H9 (cell line): ENCODE measurements at regions not wholly inside any gene's neighbourhood (a gene's known extent, or its start where the extent isn't known, plus 50 kb on each side); places are given as distances from the start of the nearest gene placed in this dataset.

Experiments
- DNase-seq: peaks from one replicate; pipeline ENCODE4 v3.0.0-alpha.2; 2017
- H2AFZ ChIP-seq: one replicate; pipeline ENCODE4 v1.6.1; 2013; ENCODE audit warnings: mild to moderate bottlenecking, low read length, control low read depth, moderate library complexity
- H2AK5ac ChIP-seq: 2 replicates; pipeline ENCODE4 v1.6.1; 2013; ENCODE audit warnings: low read length, control low read depth, mixed read lengths; ENCODE audit not compliant: insufficient read length
- H2BK120ac ChIP-seq: one replicate; pipeline ENCODE4 v1.6.1; 2013; ENCODE audit warnings: low read depth, mild to moderate bottlenecking, low read length, control low read depth, inconsistent platforms; ENCODE audit not compliant: poor library complexity, severe bottlenecking
- H2BK12ac ChIP-seq: 2 replicates; pipeline ENCODE4 v1.6.1; 2013; ENCODE audit warnings: low read length, control low read depth, mixed read lengths, low read depth; ENCODE audit not compliant: insufficient read length
- H2BK15ac ChIP-seq: 2 replicates; pipeline ENCODE4 v1.6.1; 2013; ENCODE audit warnings: low read depth, low read length, control low read depth
- H2BK20ac ChIP-seq: one replicate; pipeline ENCODE4 v1.6.1; 2013; ENCODE audit warnings: low read depth, mild to moderate bottlenecking, low read length, control low read depth, inconsistent platforms; ENCODE audit not compliant: poor library complexity, severe bottlenecking
- H2BK5ac ChIP-seq: 2 replicates; pipeline ENCODE4 v1.6.1; 2013; ENCODE audit warnings: low read length, control low read depth, mixed read lengths; ENCODE audit not compliant: insufficient read length
- H3K14ac ChIP-seq: 2 replicates; pipeline ENCODE4 v1.6.1; 2013; ENCODE audit warnings: low read length, control low read depth; ENCODE audit not compliant: insufficient read depth
- H3K18ac ChIP-seq: 2 replicates; pipeline ENCODE4 v1.6.1; 2013; ENCODE audit warnings: low read depth, mild to moderate bottlenecking, mixed read lengths, low read length, control low read depth; ENCODE audit not compliant: insufficient read length
- H3K23ac ChIP-seq: 2 replicates; pipeline ENCODE4 v1.6.1; 2013; ENCODE audit warnings: low read length, control low read depth, mixed read lengths, low read depth; ENCODE audit not compliant: insufficient read length
- H3K23me2 ChIP-seq: 2 replicates; pipeline ENCODE4 v1.6.1; 2013; ENCODE audit warnings: low read depth, mild to moderate bottlenecking, mixed read lengths, low read length, control low read depth; ENCODE audit not compliant: insufficient read length, poor library complexity, severe bottlenecking
- H3K27ac ChIP-seq: 2 replicates; pipeline ENCODE4 v1.5.1; 2013; ENCODE audit warnings: low read length, control low read depth, mixed read lengths, low read depth; ENCODE audit not compliant: insufficient read length
- H3K27me3 ChIP-seq: 2 replicates; pipeline ENCODE4 v1.6.1; 2013; ENCODE audit warnings: low read length, control low read depth, inconsistent platforms; ENCODE audit not compliant: insufficient read depth
- H3K4ac ChIP-seq: 2 replicates; pipeline ENCODE4 v1.6.1; 2013; ENCODE audit warnings: low read depth, mild to moderate bottlenecking, control low read depth, inconsistent platforms, low read length, moderate library complexity
- H3K4me1 ChIP-seq: 2 replicates; pipeline ENCODE4 v1.6.1; 2013; ENCODE audit warnings: low read length, control low read depth, inconsistent platforms; ENCODE audit not compliant: insufficient read depth
- H3K4me2 ChIP-seq: 2 replicates; pipeline ENCODE4 v1.6.1; 2013; ENCODE audit warnings: low read length, control low read depth, mixed read lengths; ENCODE audit not compliant: insufficient read length, insufficient read depth
- H3K56ac ChIP-seq: 2 replicates; pipeline ENCODE4 v1.6.1; 2013; ENCODE audit warnings: low read depth, mild to moderate bottlenecking, mixed read lengths, low read length, control low read depth; ENCODE audit not compliant: insufficient read length
- H3K79me1 ChIP-seq: 2 replicates; pipeline ENCODE4 v1.6.1; 2013; ENCODE audit warnings: low read depth, mild to moderate bottlenecking, moderate library complexity, low read length, control low read depth, inconsistent platforms; ENCODE audit not compliant: insufficient read depth, poor library complexity, severe bottlenecking
- H3K79me2 ChIP-seq: 2 replicates; pipeline ENCODE4 v1.6.1; 2013; ENCODE audit warnings: low read length, control low read depth, inconsistent platforms; ENCODE audit not compliant: insufficient read depth
- H3K9ac ChIP-seq: 2 replicates; pipeline ENCODE4 v1.6.1; 2013; ENCODE audit warnings: low read length, control low read depth, mixed read lengths; ENCODE audit not compliant: insufficient read length; ENCODE audit errors: extremely low read depth
- H3K9me3 ChIP-seq: one replicate; pipeline ENCODE4 v1.6.1; 2013; ENCODE audit warnings: low read depth, low read length, inconsistent platforms; ENCODE audit not compliant: control insufficient read depth
- H3T11ph ChIP-seq: one replicate; pipeline ENCODE4 v1.6.1; 2013; ENCODE audit warnings: mild to moderate bottlenecking, low read length, control low read depth, inconsistent platforms
- H4K20me1 ChIP-seq: one replicate; pipeline ENCODE4 v1.6.1; 2013; ENCODE audit not compliant: control insufficient read depth, insufficient read length, insufficient read depth
- H4K5ac ChIP-seq: 2 replicates; pipeline ENCODE4 v1.6.1; 2013; ENCODE audit warnings: low read depth, mild to moderate bottlenecking, mixed read lengths, low read length, control low read depth; ENCODE audit not compliant: insufficient read length
- H4K8ac ChIP-seq: replicated peaks from 2 replicates; pipeline ENCODE4 v1.6.1; 2013; ENCODE audit warnings: low read length, control low read depth, mixed read lengths, low read depth; ENCODE audit not compliant: insufficient read length
- H4K91ac ChIP-seq: 2 replicates; pipeline ENCODE4 v1.6.1; 2013; ENCODE audit warnings: low read depth, mild to moderate bottlenecking, moderate library complexity, mixed read lengths, low read length, control low read depth; ENCODE audit not compliant: insufficient read length
- H3K27ac Mint-ChIP-seq, 3 experiments: 2 replicates in 2 of 3; 3 replicates in 1 of 3; pipeline ENCODE4 v1.8.0; 2020 to 2021; ENCODE audit warnings: mixed read lengths in 3 of 3, mild to moderate bottlenecking in 1 of 3, moderate library complexity in 1 of 3
- H3K27me3 Mint-ChIP-seq: 2 replicates; pipeline ENCODE4 v1.8.0; 2021; ENCODE audit warnings: low read depth, mild to moderate bottlenecking, moderate library complexity, mixed read lengths
- H3K36me3 Mint-ChIP-seq, 3 experiments: 2 replicates in 2 of 3; 3 replicates in 1 of 3; pipeline ENCODE4 v1.8.0; 2020 to 2021; ENCODE audit warnings: low read depth in 3 of 3, mixed read lengths in 3 of 3; ENCODE audit not compliant: insufficient read depth in 1 of 3
- H3K4me1 Mint-ChIP-seq, 2 experiments: 2 replicates each; pipeline ENCODE4 v1.8.0; 2020; ENCODE audit warnings: mixed read lengths in 2 of 2
- H3K4me3 Mint-ChIP-seq, 2 experiments: 2 replicates in 1 of 2; 3 replicates in 1 of 2; pipeline ENCODE4 v1.8.0; 2020 to 2021; ENCODE audit warnings: mild to moderate bottlenecking in 2 of 2, mixed read lengths in 2 of 2, moderate library complexity in 1 of 2
- H3K9me3 Mint-ChIP-seq, 2 experiments: 2 replicates in 1 of 2; 3 replicates in 1 of 2; pipeline ENCODE4 v1.8.0; 2020; ENCODE audit warnings: mild to moderate bottlenecking in 2 of 2, mixed read lengths in 2 of 2, moderate library complexity in 1 of 2
- CTCF ChIP-seq: fragments of 200-600 bp; sonication (generic); conservative IDR thresholded peaks from 3 replicates; pipeline ENCODE4 v1.8.0; 2021; ENCODE audit warnings: antibody characterized with exemption, mild to moderate bottlenecking
- WGBS: extraction: QIAGEN DNeasy Blood & Tissue Kit; methylation state at CpG from one replicate; pipeline ENCODE4 v1.1.7; 2013; ENCODE audit warnings: missing lambda C conversion rate, low lambda C conversion rate, mixed read lengths; ENCODE audit not compliant: insufficient read length; ENCODE audit errors: extremely low coverage; 5-methylcytosine and 5-hydroxymethylcytosine counted together

- Mint-ChIP-seq H3K9me3 (peaks cover 28 to 35% of the 10 kb centered on the region in 2 experiments), H3K4me3 (no peak overlapping the region), H3K4me1 (no peaks in the 10 kb centered on the region), H3K27me3 (peaks cover 5% of the 10 kb centered on the region), H3K27ac (no peak overlapping the region), H3K36me3 (peaks cover 4 to 23% (median 10%) of the 10 kb centered on the region in 3 experiments; a peak in 5 of 7 replicates)
- Histone ChIP-seq H3K14ac (no peak overlapping the region), H2BK12ac (no peak overlapping the region), H3K9ac (no peak overlapping the region), H3K4me1 (no peaks in the 10 kb centered on the region), H3K79me2 (no peaks in the 10 kb centered on the region), H2AK5ac (no peak overlapping the region), H3T11ph (no peak overlapping the region), H3K9me3 (peaks cover 4% of the 10 kb centered on the region), H4K20me1 (no peaks in the 10 kb centered on the region), H2BK5ac (no peak overlapping the region), H2BK120ac (no peak overlapping the region), H2BK15ac (no peak overlapping the region), H3K4me2 (no peak overlapping the region), H4K91ac (no peak overlapping the region), H3K79me1 (no peaks in the 10 kb centered on the region), H3K4ac (no peak overlapping the region), H3K27ac (no peak overlapping the region), H3K23me2 (no peaks in the 10 kb centered on the region), H4K8ac (no peak overlapping the region), H3K18ac (no peak overlapping the region), H4K5ac (no peak overlapping the region), H3K56ac (no peak overlapping the region), H2AFZ (no peak overlapping the region), H3K23ac (no peak overlapping the region), H2BK20ac (no peak overlapping the region), H3K27me3 (no peaks in the 10 kb centered on the region)
- DNase-seq = no peak
- WGBS = no CpG with 5 or more reads among the region's 2 CpGs
- TF ChIP-seq CTCF = no peak
Measured at GRCh38 chr7:67705850-67706249, 709.2 kb downstream of the TYW1 start.
